MM.1S (cell line): ENCODE measurements at regions not wholly inside any gene's neighbourhood (a gene's known extent, or its start where the extent isn't known, plus 50 kb on each side); places are given as distances from the start of the nearest gene placed in this dataset.

Experiments used
- CTCF ChIP-seq: fragments of 300-600 bp; sonication (generic); IDR thresholded peaks from 2 replicates; pipeline ENCODE4 v1.5.1; 2016; ENCODE audit warnings: antibody characterized with exemption, low read length, mixed read lengths
- EZH2 ChIP-seq: fragments of 300-600 bp; sonication (generic); optimal IDR thresholded peaks from 2 replicates; pipeline ENCODE3; 2017; ENCODE audit warnings: low read depth, mild to moderate bottlenecking, antibody characterized with exemption, low read length, mixed read lengths

GRCh38 chr2:120850551-120850950 lies 114.9 kb downstream of the GLI2 start:
- TF ChIP-seq CTCF = no peak
- no peak for TF ChIP-seq EZH2
